ENCODE measurements at regions not wholly inside any gene's neighbourhood (a gene's known extent, or its start where the extent isn't known, plus 50 kb on each side); places are given as distances from the start of the nearest gene placed in this dataset.

GRCh38 chr11:81886406-81887075 lies 847.1 kb downstream of the FAM181B start:
- H3K36me3 Mint-ChIP-seq = no peaks in the 10 kb centered on the region

GRCh38 chr11:81874635-81875034 lies 859.0 kb downstream of the FAM181B start:
- Histone ChIP-seq H3K79me2 (ENCODE audit: low read depth) (no peaks in the 10 kb centered on the region), H4K20me1 (ENCODE audit: low read depth) (no peaks in the 10 kb centered on the region), H3K4me2 (no peak overlapping the region), H3K4me3 (no peak overlapping the region), H3F3A (ENCODE audit: low read depth) (no peaks in the 10 kb centered on the region), H3K27ac (no peak overlapping the region), H3K36me3 (no peaks in the 10 kb centered on the region), H3K9ac (no peak overlapping the region), H3K4me1 (peaks cover 11% of the 10 kb centered on the region), H3K27me3 (no peaks in the 10 kb centered on the region), H3K9me3 (ENCODE audit: low read depth) (no peaks in the 10 kb centered on the region), H2AFZ (replicated peaks) (peak overlapping the region; percentile 46)
- H3K9me3 Mint-ChIP-seq = no peaks in the 10 kb centered on the region
- H3K27me3 Mint-ChIP-seq (ENCODE audit: insufficient read depth, low read depth) = no peaks in the 10 kb centered on the region
- DNase-seq (ENCODE audit: low spot score) = peak; percentile 15
- no peaks in the 10 kb centered on the region for H3K36me3 Mint-ChIP-seq
- H3K4me3 Mint-ChIP-seq = no peak overlapping the region
- peaks cover 2% of the 10 kb centered on the region for H3K4me1 Mint-ChIP-seq
- no peak overlapping the region for H3K27ac Mint-ChIP-seq
- TF ChIP-seq CTCF (IDR thresholded peaks at IDR 0.05) (no peak), EZH2 (IDR thresholded peaks at IDR 0.05) (no peak), EZH2phosphoT487 (IDR thresholded peaks at IDR 0.05) (no peak)

More at GRCh38 chr11:81886406-81887075, 847.1 kb downstream of the FAM181B start:
- H3K4me3 Mint-ChIP-seq = no peak overlapping the region
- H3K9me3 Mint-ChIP-seq = no peaks in the 10 kb centered on the region
- DNase-seq (ENCODE audit: low spot score) = no peak
- Histone ChIP-seq H3K79me2 (ENCODE audit: low read depth) (no peaks in the 10 kb centered on the region), H3K27ac (no peak overlapping the region), H3K4me3 (no peak overlapping the region), H3K9me3 (ENCODE audit: low read depth) (no peaks in the 10 kb centered on the region), H3K4me1 (no peaks in the 10 kb centered on the region), H2AFZ (replicated peaks) (no peak overlapping the region), H3K36me3 (no peaks in the 10 kb centered on the region), H3K27me3 (no peaks in the 10 kb centered on the region), H3K9ac (no peak overlapping the region), H4K20me1 (ENCODE audit: low read depth) (no peaks in the 10 kb centered on the region), H3K4me2 (no peak overlapping the region), H3F3A (ENCODE audit: low read depth) (no peaks in the 10 kb centered on the region)
- H3K27ac Mint-ChIP-seq = no peak overlapping the region
- H3K4me1 Mint-ChIP-seq = no peaks in the 10 kb centered on the region
- no peaks in the 10 kb centered on the region for H3K27me3 Mint-ChIP-seq (ENCODE audit: insufficient read depth, low read depth)
- TF ChIP-seq EZH2phosphoT487 (IDR thresholded peaks at IDR 0.05) (no peak), EZH2 (IDR thresholded peaks at IDR 0.05) (no peak), CTCF (IDR thresholded peaks at IDR 0.05) (no peak)

- no peaks in the 10 kb centered on the region for H3K9me3 Mint-ChIP-seq
- H3K4me3 ChIP-seq = no peak overlapping the region
Observed at GRCh38 chr11:81870815-81871214, 862.8 kb downstream of the FAM181B start.

More at GRCh38 chr11:81870815-81871214, 862.8 kb downstream of the FAM181B start:
- DNase-seq (ENCODE audit: low spot score) = no peak
- H3K27me3 ChIP-seq = no peaks in the 10 kb centered on the region
- no peak overlapping the region for H3K9ac ChIP-seq
- no peak overlapping the region for H2AFZ ChIP-seq (replicated peaks)
- no peaks in the 10 kb centered on the region for H4K20me1 ChIP-seq (ENCODE audit: low read depth)
- H3K36me3 Mint-ChIP-seq = no peaks in the 10 kb centered on the region
- peaks cover 11% of the 10 kb centered on the region for H3K4me1 ChIP-seq
- H3K9me3 ChIP-seq (ENCODE audit: low read depth) = no peaks in the 10 kb centered on the region
- H3K4me1 Mint-ChIP-seq = peaks cover 2% of the 10 kb centered on the region
- H3K79me2 ChIP-seq (ENCODE audit: low read depth) = no peaks in the 10 kb centered on the region
- no peak overlapping the region for H3K4me2 ChIP-seq
- H3K27ac Mint-ChIP-seq = no peak overlapping the region
- H3F3A ChIP-seq (ENCODE audit: low read depth) = no peaks in the 10 kb centered on the region
- no peaks in the 10 kb centered on the region for H3K27me3 Mint-ChIP-seq (ENCODE audit: insufficient read depth, low read depth)
- no peak overlapping the region for H3K4me3 Mint-ChIP-seq
- no peaks in the 10 kb centered on the region for H3K36me3 ChIP-seq
- no peak overlapping the region for H3K27ac ChIP-seq
- TF ChIP-seq EZH2 (IDR thresholded peaks at IDR 0.05) = no peak
- TF ChIP-seq CTCF (IDR thresholded peaks at IDR 0.05) = no peak
- no peak for TF ChIP-seq EZH2phosphoT487 (IDR thresholded peaks at IDR 0.05)

Data from neural progenitor cell (in vitro differentiated cells).